Activated T-cell treated with anti-CD3 and anti-CD28 coated beads, Interleukin-2, amount 50 U/mL, for 72 hours (primary cell): ENCODE measurements at regions not wholly inside any gene's neighbourhood (a gene's known extent, or its start where the extent isn't known, plus 50 kb on each side); places are given as distances from the start of the nearest gene placed in this dataset.
"Not testable (repeated sequence)": the region's sequence is repeated elsewhere in the genome, so short reads cannot be mapped to it uniquely, and the experiment has no call there.

Experiments used
- ATAC-seq, 2 donors: fragments of 150-1000 bp; cut with Tn5 transposase; replicated peaks in 1 of 2; 2 replicates each; pipeline ENCODE4 v1.10.0; 2021; ENCODE audit warnings: moderate library complexity in 2 of 2, mild to moderate bottlenecking in 1 of 2
- DNase-seq, 2 donors: peaks; one replicate each; pipeline ENCODE4 v3.0.0; 2021 to 2022; ENCODE audit warnings: mixed read lengths in 1 of 2
- H3K27ac Mint-ChIP-seq: one replicate; pipeline ENCODE4 v1.8.0; 2022; ENCODE audit warnings: mild to moderate bottlenecking, moderate library complexity, mixed read lengths
- H3K27me3 Mint-ChIP-seq: one replicate; pipeline ENCODE4 v1.8.0; 2022; ENCODE audit warnings: low read depth, mixed read lengths
- H3K36me3 Mint-ChIP-seq, 2 donors: one replicate each; pipeline ENCODE4 v1.8.0; 2022; ENCODE audit warnings: mixed read lengths in 2 of 2, mild to moderate bottlenecking in 1 of 2; ENCODE audit not compliant: insufficient read depth in 2 of 2
- H3K4me1 Mint-ChIP-seq: one replicate; pipeline ENCODE4 v1.8.0; 2022; ENCODE audit warnings: low read depth, mixed read lengths
- H3K4me3 Mint-ChIP-seq, 2 donors: one replicate each; pipeline ENCODE4 v1.8.0; 2022; ENCODE audit warnings: mild to moderate bottlenecking in 2 of 2, mixed read lengths in 2 of 2, moderate library complexity in 2 of 2
- H3K9me3 Mint-ChIP-seq, 2 donors: one replicate each; pipeline ENCODE4 v1.8.0; 2022; ENCODE audit warnings: mixed read lengths in 2 of 2

DNA sequence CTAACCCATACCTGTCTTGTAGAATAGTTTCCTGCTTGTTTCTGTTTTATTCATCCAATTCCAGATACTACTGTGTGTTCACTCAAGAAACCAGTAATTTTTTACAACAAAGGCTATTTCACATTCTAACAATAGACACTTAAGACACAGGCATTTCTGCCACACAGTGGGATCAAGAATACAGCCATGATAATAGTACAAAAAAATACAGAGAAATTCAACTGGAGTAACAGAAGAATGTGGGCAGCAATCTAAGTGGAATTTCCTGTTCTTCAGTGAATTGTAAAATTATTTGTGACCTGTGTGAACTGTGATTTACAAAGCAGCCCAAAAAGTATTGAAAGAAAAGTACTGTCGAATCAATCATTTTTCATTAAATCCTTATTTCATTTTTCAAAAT is 282.9 kb downstream of the CCER1 start:
- ATAC-seq: no peak
- no peaks in the 10 kb centered on the region for H3K4me1 Mint-ChIP-seq
- no peaks in the 10 kb centered on the region for H3K36me3 Mint-ChIP-seq
- no peak for DNase-seq
- H3K4me3 Mint-ChIP-seq: no peak overlapping the region
- H3K27me3 Mint-ChIP-seq: no peaks in the 10 kb centered on the region
- no peak overlapping the region for H3K27ac Mint-ChIP-seq
- H3K9me3 Mint-ChIP-seq: peaks cover 0 to 5% of the 10 kb centered on the region in 2 donors

DNA sequence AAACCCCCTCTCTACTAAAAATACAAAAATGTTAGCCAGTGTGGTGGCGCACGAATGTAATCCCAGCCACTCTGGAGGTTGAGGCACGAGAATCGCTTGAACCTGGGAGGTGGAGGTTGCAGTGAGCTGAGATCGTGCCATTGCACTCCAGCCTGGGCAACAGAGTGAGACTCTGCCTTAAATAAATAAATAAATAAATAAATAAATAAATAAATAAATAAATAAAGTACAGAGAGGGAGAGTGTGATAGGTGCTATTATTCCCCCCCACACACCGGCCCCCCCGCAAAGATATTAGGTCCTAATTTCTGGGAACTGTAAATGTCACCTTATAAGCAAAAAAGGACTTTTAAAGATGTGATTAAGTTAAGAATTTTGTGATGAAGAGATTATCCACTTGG is 291.0 kb downstream of the CCER1 start:
- not testable (repeated sequence) for H3K36me3 Mint-ChIP-seq, DNase-seq, H3K27ac Mint-ChIP-seq, ATAC-seq, H3K27me3 Mint-ChIP-seq, H3K9me3 Mint-ChIP-seq, H3K4me3 Mint-ChIP-seq, H3K4me1 Mint-ChIP-seq

- no peaks in the 10 kb centered on the region for H3K36me3 Mint-ChIP-seq
- H3K4me1 Mint-ChIP-seq: no peaks in the 10 kb centered on the region
- no peak overlapping the region for H3K27ac Mint-ChIP-seq
- DNase-seq (no peak), ATAC-seq (no peak)
- no peak overlapping the region for H3K4me3 Mint-ChIP-seq
- H3K9me3 Mint-ChIP-seq: no peaks in the 10 kb centered on the region
- no peaks in the 10 kb centered on the region for H3K27me3 Mint-ChIP-seq
Observed at GRCh38 chr12:90659060-90659459, 295.9 kb downstream of the CCER1 start.

- Mint-ChIP-seq H3K27ac (no peak overlapping the region), H3K36me3 (no peaks in the 10 kb centered on the region), H3K9me3 (no peaks in the 10 kb centered on the region), H3K4me3 (no peak overlapping the region), H3K4me1 (no peaks in the 10 kb centered on the region), H3K27me3 (no peaks in the 10 kb centered on the region)
- DNase-seq (no peak), ATAC-seq (no peak)
Observed at GRCh38 chr12:90653040-90653439, 301.9 kb downstream of the CCER1 start.

GRCh38 chr12:90652280-90652679 is 302.7 kb downstream of the CCER1 start:
- DNase-seq (no peak), ATAC-seq (no peak)
- Mint-ChIP-seq H3K27ac (no peak overlapping the region), H3K36me3 (no peaks in the 10 kb centered on the region), H3K27me3 (no peaks in the 10 kb centered on the region), H3K9me3 (no peaks in the 10 kb centered on the region), H3K4me3 (no peak overlapping the region), H3K4me1 (no peaks in the 10 kb centered on the region)

DNA sequence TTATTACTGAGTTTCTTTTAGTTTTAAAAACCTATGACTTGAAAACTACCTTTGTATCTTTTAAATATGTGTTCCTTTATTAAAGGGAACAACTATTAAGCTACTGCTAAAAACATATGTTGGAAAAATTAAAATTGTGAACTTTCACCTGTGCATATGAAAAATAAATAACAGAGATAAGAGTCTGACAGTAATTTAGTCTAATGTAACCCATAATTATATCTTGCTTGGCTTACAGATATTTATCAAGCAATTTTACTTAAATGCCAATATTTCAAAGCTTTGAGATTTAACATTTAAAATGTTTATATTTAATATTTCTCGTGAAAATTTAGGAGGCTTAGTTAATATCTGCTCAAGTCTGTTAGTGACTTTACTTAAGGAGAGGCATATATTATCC is 309.8 kb downstream of the CCER1 start:
- DNase-seq: no peak
- Mint-ChIP-seq H3K4me3 (no peak overlapping the region), H3K27ac (no peak overlapping the region), H3K36me3 (peaks cover 0 to 1% of the 10 kb centered on the region in 2 donors), H3K9me3 (peaks cover 2% of the 10 kb centered on the region in 2 donors), H3K27me3 (no peaks in the 10 kb centered on the region), H3K4me1 (no peaks in the 10 kb centered on the region)
- no peak for ATAC-seq

GRCh38 chr12:90631591-90632212 is 323.3 kb downstream of the CCER1 start:
- no peaks in the 10 kb centered on the region for H3K4me1 Mint-ChIP-seq
- H3K36me3 Mint-ChIP-seq: no peaks in the 10 kb centered on the region
- DNase-seq: no peak
- no peak for ATAC-seq
- peaks cover 3 to 7% of the 10 kb centered on the region in 2 donors for H3K9me3 Mint-ChIP-seq
- no peaks in the 10 kb centered on the region for H3K27me3 Mint-ChIP-seq
- no peak overlapping the region for H3K4me3 Mint-ChIP-seq
- H3K27ac Mint-ChIP-seq: no peak overlapping the region

- ATAC-seq (no peak), DNase-seq (no peak)
- Mint-ChIP-seq H3K36me3 (no peaks in the 10 kb centered on the region), H3K27me3 (no peaks in the 10 kb centered on the region), H3K9me3 (peaks cover 3 to 7% of the 10 kb centered on the region in 2 donors), H3K4me3 (no peak overlapping the region), H3K4me1 (no peaks in the 10 kb centered on the region), H3K27ac (no peak overlapping the region)
Observed at GRCh38 chr12:90630006-90630405, 325.0 kb downstream of the CCER1 start.

GRCh38 chr12:90628213-90628612 is 326.8 kb downstream of the CCER1 start:
- H3K27me3 Mint-ChIP-seq: no peaks in the 10 kb centered on the region
- H3K36me3 Mint-ChIP-seq: no peaks in the 10 kb centered on the region
- H3K9me3 Mint-ChIP-seq: peaks cover 2 to 3% of the 10 kb centered on the region in 2 donors
- no peaks in the 10 kb centered on the region for H3K4me1 Mint-ChIP-seq
- no peak overlapping the region for H3K4me3 Mint-ChIP-seq
- H3K27ac Mint-ChIP-seq: no peak overlapping the region
- no peak for DNase-seq
- no peak for ATAC-seq

DNA sequence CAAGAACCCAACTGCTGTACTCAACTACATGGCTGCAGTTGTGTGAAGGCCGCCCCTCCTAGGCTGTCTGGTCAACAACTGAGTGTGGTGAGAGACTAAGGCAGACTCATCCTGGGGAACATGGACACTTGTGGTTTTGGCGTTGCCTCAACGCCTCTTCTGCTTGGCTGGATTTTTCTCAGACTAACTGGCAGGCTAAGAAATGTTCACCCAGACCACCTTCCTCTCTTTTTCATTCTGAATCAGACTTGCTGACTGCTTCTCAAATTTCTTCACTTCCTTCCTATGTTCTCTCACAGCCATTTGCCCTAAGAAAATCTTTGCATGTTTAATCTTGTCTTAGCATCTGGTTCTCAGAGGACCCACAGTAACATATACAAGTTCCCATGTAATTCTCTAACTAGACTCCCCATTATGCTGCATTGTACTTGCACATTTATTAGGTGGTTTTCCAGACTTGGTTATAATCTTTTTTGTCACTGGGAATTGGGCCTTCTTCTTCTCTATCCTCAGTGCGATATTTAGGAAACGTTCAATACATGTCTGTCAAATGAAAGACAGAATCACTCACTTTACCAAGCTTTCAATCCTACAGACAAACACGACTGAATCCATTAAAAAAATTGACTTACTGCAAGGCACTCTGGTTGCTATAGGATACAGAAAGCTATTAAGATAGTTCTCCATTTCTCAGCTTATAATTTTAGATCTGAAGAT is 327.6 kb downstream of the CCER1 start:
- DNase-seq (no peak), ATAC-seq (no peak)
- no peaks in the 10 kb centered on the region for H3K27me3 Mint-ChIP-seq
- H3K4me1 Mint-ChIP-seq: no peaks in the 10 kb centered on the region
- no peak overlapping the region for H3K27ac Mint-ChIP-seq
- H3K4me3 Mint-ChIP-seq: no peak overlapping the region
- no peaks in the 10 kb centered on the region for H3K36me3 Mint-ChIP-seq
- peaks cover 0 to 3% of the 10 kb centered on the region in 2 donors for H3K9me3 Mint-ChIP-seq

- ATAC-seq (no peak), DNase-seq (no peak)
- peaks cover 0 to 3% of the 10 kb centered on the region in 2 donors for H3K9me3 Mint-ChIP-seq
- no peaks in the 10 kb centered on the region for H3K36me3 Mint-ChIP-seq
- no peak overlapping the region for H3K4me3 Mint-ChIP-seq
- no peaks in the 10 kb centered on the region for H3K4me1 Mint-ChIP-seq
- H3K27me3 Mint-ChIP-seq: no peaks in the 10 kb centered on the region
- no peak overlapping the region for H3K27ac Mint-ChIP-seq
Observed at GRCh38 chr12:90622431-90622830, 332.5 kb downstream of the CCER1 start.

GRCh38 chr12:90621927-90622326 is 333.0 kb downstream of the CCER1 start:
- ATAC-seq (no peak), DNase-seq (no peak)
- no peak overlapping the region for H3K27ac Mint-ChIP-seq
- no peaks in the 10 kb centered on the region for H3K4me1 Mint-ChIP-seq
- H3K4me3 Mint-ChIP-seq: no peak overlapping the region
- no peaks in the 10 kb centered on the region for H3K27me3 Mint-ChIP-seq
- H3K9me3 Mint-ChIP-seq: peaks cover 0 to 2% of the 10 kb centered on the region in 2 donors
- H3K36me3 Mint-ChIP-seq: no peaks in the 10 kb centered on the region

- H3K36me3 Mint-ChIP-seq: no peaks in the 10 kb centered on the region
- peaks cover 0 to 2% of the 10 kb centered on the region in 2 donors for H3K9me3 Mint-ChIP-seq
- H3K27me3 Mint-ChIP-seq: no peaks in the 10 kb centered on the region
- DNase-seq: no peak
- no peak for ATAC-seq
- no peak overlapping the region for H3K4me3 Mint-ChIP-seq
- H3K27ac Mint-ChIP-seq: no peak overlapping the region
- no peaks in the 10 kb centered on the region for H3K4me1 Mint-ChIP-seq
Observed at GRCh38 chr12:90619943-90620342, 335.0 kb downstream of the CCER1 start.

- Mint-ChIP-seq H3K4me1 (no peaks in the 10 kb centered on the region), H3K27me3 (no peaks in the 10 kb centered on the region), H3K27ac (no peak overlapping the region), H3K4me3 (no peak overlapping the region), H3K9me3 (peaks cover 0 to 2% of the 10 kb centered on the region in 2 donors), H3K36me3 (no peaks in the 10 kb centered on the region)
- ATAC-seq: no peak
- no peak for DNase-seq
Observed at GRCh38 chr12:90618586-90618985, 336.4 kb downstream of the CCER1 start.
